MM.1S (cell line): ENCODE measurements at regions not wholly inside any gene's neighbourhood (a gene's known extent, or its start where the extent isn't known, plus 50 kb on each side); places are given as distances from the start of the nearest gene placed in this dataset.

Experiments used
- EZH2phosphoT487 ChIP-seq: fragments of 300-600 bp; sonication (generic); IDR thresholded peaks from 2 replicates; pipeline ENCODE4 v1.6.1; 2018; ENCODE audit warnings: antibody characterized with exemption, low read length
- TF ChIP-seq, protein P1 (sequence below): fragments of 300-600 bp; sonication (generic); IDR thresholded peaks from 2 replicates; pipeline ENCODE4 v1.5.1; 2016; ENCODE audit warnings: antibody characterized with exemption, low read length, mixed read lengths

DNA sequence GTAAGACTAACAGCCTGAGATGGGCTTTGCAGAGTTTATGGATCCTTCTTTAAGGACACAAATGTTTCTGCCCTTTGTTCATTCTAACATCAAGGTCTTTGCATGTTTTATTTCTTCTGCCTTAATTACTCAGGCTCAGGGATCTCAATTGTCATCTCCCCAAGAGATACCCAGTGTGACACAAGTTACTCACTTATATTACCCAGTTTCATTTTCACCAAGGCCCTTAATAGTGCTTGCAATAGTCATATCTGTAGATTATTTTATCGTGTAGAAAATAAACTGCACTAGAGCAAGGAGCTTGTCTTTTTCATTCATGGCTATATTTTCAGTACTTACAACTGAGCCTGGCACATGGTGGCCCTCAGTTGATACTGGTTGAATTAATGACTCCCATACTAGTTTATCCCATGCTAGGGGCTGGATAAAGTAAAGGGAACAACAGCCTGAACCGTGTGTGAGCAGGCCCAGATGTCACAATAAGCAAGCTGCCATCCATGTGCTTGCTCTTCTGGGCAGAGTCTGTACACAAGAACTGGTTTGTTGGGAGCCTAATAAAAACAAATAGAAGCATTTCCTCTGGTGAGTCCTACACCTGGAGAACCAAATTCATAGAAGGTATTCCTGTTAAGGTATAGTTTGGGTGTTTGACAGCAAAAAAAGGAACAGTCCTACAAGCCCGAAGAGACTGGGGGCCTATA lies 112.5 kb upstream of the CD180 start:
- TF ChIP-seq, protein P1, sequence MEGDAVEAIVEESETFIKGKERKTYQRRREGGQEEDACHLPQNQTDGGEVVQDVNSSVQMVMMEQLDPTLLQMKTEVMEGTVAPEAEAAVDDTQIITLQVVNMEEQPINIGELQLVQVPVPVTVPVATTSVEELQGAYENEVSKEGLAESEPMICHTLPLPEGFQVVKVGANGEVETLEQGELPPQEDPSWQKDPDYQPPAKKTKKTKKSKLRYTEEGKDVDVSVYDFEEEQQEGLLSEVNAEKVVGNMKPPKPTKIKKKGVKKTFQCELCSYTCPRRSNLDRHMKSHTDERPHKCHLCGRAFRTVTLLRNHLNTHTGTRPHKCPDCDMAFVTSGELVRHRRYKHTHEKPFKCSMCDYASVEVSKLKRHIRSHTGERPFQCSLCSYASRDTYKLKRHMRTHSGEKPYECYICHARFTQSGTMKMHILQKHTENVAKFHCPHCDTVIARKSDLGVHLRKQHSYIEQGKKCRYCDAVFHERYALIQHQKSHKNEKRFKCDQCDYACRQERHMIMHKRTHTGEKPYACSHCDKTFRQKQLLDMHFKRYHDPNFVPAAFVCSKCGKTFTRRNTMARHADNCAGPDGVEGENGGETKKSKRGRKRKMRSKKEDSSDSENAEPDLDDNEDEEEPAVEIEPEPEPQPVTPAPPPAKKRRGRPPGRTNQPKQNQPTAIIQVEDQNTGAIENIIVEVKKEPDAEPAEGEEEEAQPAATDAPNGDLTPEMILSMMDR: no peak
- no peak for TF ChIP-seq EZH2phosphoT487
